NCI-H526 treated with DMSO at 0.1 percent for 48 hours (cell line): ENCODE measurements at regions not wholly inside any gene's neighbourhood (a gene's known extent, or its start where the extent isn't known, plus 50 kb on each side); places are given as distances from the start of the nearest gene placed in this dataset.
"Not testable (repeated sequence)": the region's sequence is repeated elsewhere in the genome, so short reads cannot be mapped to it uniquely, and the experiment has no call there.

Source experiments
- DNase-seq: peaks from one replicate; lab custom pipeline; 2025; lab: John Stamatoyannopoulos, UW

GRCh38 chr13:104961246-104961645 is 1574.2 kb downstream of the EFNB2 start:
- no peak for DNase-seq

GRCh38 chr13:104954210-104954609 is 1581.3 kb downstream of the EFNB2 start:
- no peak for DNase-seq

GRCh38 chr13:104953588-104953987 is 1581.9 kb downstream of the EFNB2 start:
- no peak for DNase-seq

GRCh38 chr13:104949840-104950740 is 1585.4 kb downstream of the EFNB2 start:
- DNase-seq: no peak

- DNase-seq: no peak
Measured at GRCh38 chr13:104944176-104944575, 1591.3 kb downstream of the EFNB2 start.

- no peak for DNase-seq
Measured at GRCh38 chr13:104943331-104943730, 1592.1 kb downstream of the EFNB2 start.

GRCh38 chr13:104937881-104938280 is 1597.6 kb downstream of the EFNB2 start:
- DNase-seq: no peak

- DNase-seq: no peak
Measured at GRCh38 chr13:104936304-104936703, 1599.2 kb downstream of the EFNB2 start.

- not testable (repeated sequence) for DNase-seq
Measured at GRCh38 chr13:104920513-104920912, 1614.9 kb downstream of the EFNB2 start.

GRCh38 chr13:104920091-104920490 is 1615.4 kb downstream of the EFNB2 start:
- no peak for DNase-seq

GRCh38 chr13:104900191-104900817 is 1635.2 kb downstream of the EFNB2 start:
- DNase-seq: no peak

GRCh38 chr13:104898484-104898883 is 1637.0 kb downstream of the EFNB2 start:
- DNase-seq: no peak

- DNase-seq: no peak
Measured at GRCh38 chr13:104895521-104895920, 1639.9 kb downstream of the EFNB2 start.

GRCh38 chr13:104875038-104875754 is 1660.3 kb downstream of the EFNB2 start:
- DNase-seq: no peak

- no peak for DNase-seq
Measured at GRCh38 chr13:104872153-104872552, 1663.3 kb downstream of the EFNB2 start.

- no peak for DNase-seq
Measured at GRCh38 chr13:104871456-104871855, 1664.0 kb downstream of the EFNB2 start.

GRCh38 chr13:104869501-104869900 is 1666.0 kb downstream of the EFNB2 start:
- DNase-seq: no peak

- no peak for DNase-seq
Measured at GRCh38 chr13:104868806-104869205, 1666.7 kb downstream of the EFNB2 start.

- no peak for DNase-seq
Measured at GRCh38 chr13:104855581-104855980, 1679.9 kb downstream of the EFNB2 start.

GRCh38 chr13:104854698-104855097 is 1680.8 kb downstream of the EFNB2 start:
- no peak for DNase-seq

- no peak for DNase-seq
Measured at GRCh38 chr13:104854007-104854406, 1681.5 kb downstream of the EFNB2 start.

- no peak for DNase-seq
Measured at GRCh38 chr13:104847922-104848321, 1687.5 kb downstream of the EFNB2 start.

GRCh38 chr13:104843401-104843800 is 1692.1 kb downstream of the EFNB2 start:
- no peak for DNase-seq
